HEK293T (cell line): ENCODE measurements at regions not wholly inside any gene's neighbourhood (a gene's known extent, or its start where the extent isn't known, plus 50 kb on each side); places are given as distances from the start of the nearest gene placed in this dataset.

Source experiments
- CTCF ChIA-PET: fragments of 350-600 bp; formaldehyde crosslinking; extraction: SDS; loops from one replicate; lab custom pipeline; 2021; ENCODE audit warnings: antibody characterized with exemption, inconsistent platforms; lab: Yijun Ruan, JAX
- POLR2A ChIA-PET: fragments of 350-600 bp; formaldehyde crosslinking; extraction: SDS; loops from one replicate; lab custom pipeline; 2020; ENCODE audit warnings: antibody characterized with exemption, inconsistent platforms; lab: Yijun Ruan, JAX
- DNase-seq: peaks from one replicate; pipeline ENCODE4 v3.0.0; 2012; ENCODE audit warnings: mixed read lengths; ENCODE audit errors: extremely low spot score
- ARNT ChIP-seq: fragments of 450-650 bp; IDR thresholded peaks from 2 replicates; pipeline ENCODE4 v1.6.1; 2017; ENCODE audit warnings: mild to moderate bottlenecking
- BHLHE40 ChIP-seq: fragments of 450-650 bp; IDR thresholded peaks from 2 replicates; pipeline ENCODE4 v1.6.1; 2016; ENCODE audit warnings: mild to moderate bottlenecking, moderate library complexity, borderline replicate concordance
- CTBP1 ChIP-seq: fragments of 450-650 bp; IDR thresholded peaks from 2 replicates; pipeline ENCODE4 v1.6.1; 2016; ENCODE audit warnings: borderline replicate concordance
- ELF4 ChIP-seq: fragments of 450-650 bp; IDR thresholded peaks from 2 replicates; pipeline ENCODE4 v1.6.1; 2017; ENCODE audit warnings: antibody characterized with exemption
- FOXA1 ChIP-seq: fragments of 450-650 bp; IDR thresholded peaks from 2 replicates; pipeline ENCODE4 v1.6.1; 2016; ENCODE audit warnings: mild to moderate bottlenecking
- FOXK2 ChIP-seq: fragments of 450-650 bp; IDR thresholded peaks from 2 replicates; pipeline ENCODE4 v1.6.1; 2016; ENCODE audit warnings: mild to moderate bottlenecking
- FOXM1 ChIP-seq: fragments of 450-650 bp; IDR thresholded peaks from 2 replicates; pipeline ENCODE4 v1.6.1; 2017; ENCODE audit warnings: mild to moderate bottlenecking, borderline replicate concordance
- HDGF ChIP-seq: fragments of 450-650 bp; IDR thresholded peaks from 2 replicates; pipeline ENCODE4 v1.6.1; 2017; ENCODE audit warnings: antibody characterized with exemption, borderline replicate concordance
- L3MBTL2 ChIP-seq: fragments of 450-650 bp; conservative IDR thresholded peaks from 2 replicates; pipeline ENCODE4 v1.6.1; 2016; ENCODE audit warnings: mild to moderate bottlenecking
- LEF1 ChIP-seq: fragments of 450-650 bp; IDR thresholded peaks from 2 replicates; pipeline ENCODE4 v1.6.1; 2017; ENCODE audit warnings: mild to moderate bottlenecking, borderline replicate concordance
- NFRKB ChIP-seq: fragments of 450-650 bp; IDR thresholded peaks from 2 replicates; pipeline ENCODE4 v1.6.1; 2016; ENCODE audit warnings: mild to moderate bottlenecking, moderate library complexity
- SP1 ChIP-seq: fragments of 450-650 bp; IDR thresholded peaks from 2 replicates; pipeline ENCODE4 v1.6.1; 2017
- SUZ12 ChIP-seq: fragments of 450-650 bp; IDR thresholded peaks from 2 replicates; pipeline ENCODE4 v1.6.1; 2016; ENCODE audit warnings: mild to moderate bottlenecking
- TARDBP ChIP-seq: fragments of 450-650 bp; IDR thresholded peaks from 2 replicates; pipeline ENCODE4 v1.6.1; 2016
- ZNF384 ChIP-seq: fragments of 450-650 bp; IDR thresholded peaks from 2 replicates; pipeline ENCODE4 v1.6.1; 2016
- TF ChIP-seq, protein P1 (sequence below): fragments of 450-650 bp; IDR thresholded peaks from 2 replicates; pipeline ENCODE4 v1.6.1; 2016

DNA sequence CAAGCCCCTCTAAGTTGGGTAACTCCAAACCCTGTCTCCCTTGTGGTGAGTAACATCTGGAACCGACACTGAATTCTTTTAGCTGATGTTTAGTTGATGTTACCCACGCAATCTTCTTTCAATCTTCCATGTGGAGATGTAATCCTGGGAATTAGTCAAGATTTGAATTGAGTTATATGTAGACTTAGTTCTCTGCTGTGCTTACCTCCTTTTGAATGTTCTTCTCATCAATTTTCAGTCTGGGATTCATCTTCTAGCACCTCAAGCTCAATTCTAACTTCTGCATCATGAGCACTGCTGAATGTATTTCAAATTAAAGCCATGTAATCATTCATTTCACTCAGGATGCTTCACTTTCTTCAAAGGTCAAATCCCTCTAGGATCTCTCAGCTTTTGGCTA lies 270.6 kb downstream of the FAM170A start:
- DNase-seq: no peak
- ChIA-PET POLR2A (no interaction called here), CTCF (no interaction called here)
- TF ChIP-seq L3MBTL2 (no peak), ARNT (no peak), SUZ12 (no peak), SP1 (no peak), NFRKB (no peak), BHLHE40 (no peak), FOXK2 (no peak), FOXM1 (no peak), HDGF (no peak), FOXA1 (no peak)
- TF ChIP-seq, protein P1, sequence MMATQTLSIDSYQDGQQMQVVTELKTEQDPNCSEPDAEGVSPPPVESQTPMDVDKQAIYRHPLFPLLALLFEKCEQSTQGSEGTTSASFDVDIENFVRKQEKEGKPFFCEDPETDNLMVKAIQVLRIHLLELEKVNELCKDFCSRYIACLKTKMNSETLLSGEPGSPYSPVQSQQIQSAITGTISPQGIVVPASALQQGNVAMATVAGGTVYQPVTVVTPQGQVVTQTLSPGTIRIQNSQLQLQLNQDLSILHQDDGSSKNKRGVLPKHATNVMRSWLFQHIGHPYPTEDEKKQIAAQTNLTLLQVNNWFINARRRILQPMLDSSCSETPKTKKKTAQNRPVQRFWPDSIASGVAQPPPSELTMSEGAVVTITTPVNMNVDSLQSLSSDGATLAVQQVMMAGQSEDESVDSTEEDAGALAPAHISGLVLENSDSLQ: no peak

DNA sequence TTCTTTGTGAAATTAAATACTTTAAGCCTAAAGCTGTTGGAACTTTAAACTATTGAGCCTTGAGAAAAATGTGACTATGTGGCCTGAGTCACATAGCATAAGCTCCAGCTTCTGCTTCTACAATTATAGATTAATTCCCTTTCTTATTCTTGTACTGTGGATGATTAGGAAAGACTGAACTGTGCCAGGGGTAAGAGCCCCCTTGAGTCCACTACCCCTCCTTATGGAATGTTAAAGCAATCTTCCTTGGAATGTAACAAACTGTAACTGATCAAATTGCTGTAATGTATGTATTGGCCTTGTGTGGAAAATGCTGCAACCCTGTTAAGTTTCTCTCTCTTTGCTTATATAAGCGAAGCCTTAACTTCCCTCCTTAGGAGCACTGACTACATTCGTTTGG lies 273.2 kb downstream of the FAM170A start:
- ChIA-PET CTCF (no interaction called here), POLR2A (no interaction called here)
- DNase-seq: no peak
- TF ChIP-seq L3MBTL2: no peak
- TF ChIP-seq SP1: no peak
- no peak for TF ChIP-seq FOXK2
- TF ChIP-seq ZNF384: no peak
- no peak for TF ChIP-seq ARNT
- TF ChIP-seq FOXA1: no peak
- TF ChIP-seq ELF4: no peak
- no peak for TF ChIP-seq LEF1
- TF ChIP-seq FOXM1: no peak
- TF ChIP-seq, protein P1: no peak
- TF ChIP-seq CTBP1: no peak
- no peak for TF ChIP-seq HDGF
- no peak for TF ChIP-seq BHLHE40
- no peak for TF ChIP-seq NFRKB
- no peak for TF ChIP-seq SUZ12
- TF ChIP-seq TARDBP: no peak

DNA sequence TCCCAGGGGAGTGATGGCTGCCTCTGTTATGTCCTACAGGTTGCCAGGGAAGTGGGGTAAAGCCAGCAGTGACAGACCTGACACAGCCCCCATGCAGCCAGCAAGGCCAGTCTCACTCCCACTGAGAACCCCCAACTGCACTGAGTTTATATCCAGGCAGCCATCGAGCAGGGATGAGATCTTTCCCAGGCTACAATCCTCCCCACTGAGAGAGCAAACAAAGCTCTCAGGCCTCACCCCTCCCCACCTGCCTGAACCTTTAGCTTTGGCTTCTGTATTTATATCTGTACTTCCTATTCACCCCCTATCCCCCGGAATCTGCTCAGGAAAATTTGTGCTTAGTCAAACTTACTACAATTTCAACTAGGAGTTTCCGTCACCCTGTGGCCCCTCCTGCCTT lies 284.1 kb downstream of the FAM170A start:
- POLR2A ChIA-PET: no interaction called here
- CTCF ChIA-PET: no interaction called here
- no peak for DNase-seq
- TF ChIP-seq FOXA1 (no peak), LEF1 (no peak)

DNA sequence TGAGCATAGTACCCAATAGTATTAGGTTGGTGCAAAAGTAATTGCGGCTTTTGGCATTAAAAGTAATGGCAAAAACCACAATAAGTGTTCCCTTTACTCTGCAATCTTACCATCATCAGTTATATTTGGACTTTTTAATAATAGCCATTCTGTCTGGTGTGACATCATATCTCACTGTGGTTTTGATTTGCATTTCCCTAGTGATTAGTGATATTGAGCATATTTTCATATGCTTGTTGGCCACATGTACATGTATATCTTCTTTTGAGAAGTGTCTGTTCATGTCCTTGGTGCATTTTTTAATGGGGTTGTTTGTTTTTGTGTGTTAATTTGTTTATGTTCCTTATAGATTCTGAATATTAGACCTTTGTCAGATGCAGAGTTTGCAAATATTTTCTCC lies 289.9 kb downstream of the FAM170A start:
- CTCF ChIA-PET: interaction anchor here (0.6 kb wide), 1 partner anchor 931 kb away, joined by 3 read pairs; no protein-coding TSS in a partner anchor
- POLR2A ChIA-PET: no interaction called here
- TF ChIP-seq ELF4 (peak; percentile 41; the same call in 1 of the 2 replicates), CTBP1 (no peak)
- DNase-seq: no peak

DNA sequence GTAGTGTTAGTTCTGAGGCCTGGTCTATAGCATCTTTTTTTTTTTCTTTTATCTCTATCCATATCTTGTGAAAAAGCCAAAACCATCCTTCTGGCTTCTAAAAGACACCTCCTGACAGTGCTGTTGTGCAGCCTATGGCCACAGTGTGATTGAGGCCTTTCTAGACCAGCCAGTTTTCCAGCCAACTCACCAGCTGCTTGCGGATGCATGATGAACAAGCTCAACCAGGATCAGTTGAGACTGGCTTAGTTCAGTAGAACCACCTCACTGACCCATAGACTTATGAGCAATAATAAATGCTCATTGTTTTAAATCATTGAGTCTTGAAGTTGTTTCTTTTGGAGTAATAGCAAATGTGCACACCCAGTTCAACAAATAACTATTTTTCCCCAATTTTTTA lies 296.9 kb downstream of the FAM170A start:
- POLR2A ChIA-PET: no interaction called here
- CTCF ChIA-PET: no interaction called here
- TF ChIP-seq SUZ12 (no peak), L3MBTL2 (no peak), NFRKB (no peak), TARDBP (no peak), BHLHE40 (no peak), SP1 (no peak), LEF1 (no peak), ARNT (no peak)
- TF ChIP-seq, protein P1: no peak
- DNase-seq: no peak

DNA sequence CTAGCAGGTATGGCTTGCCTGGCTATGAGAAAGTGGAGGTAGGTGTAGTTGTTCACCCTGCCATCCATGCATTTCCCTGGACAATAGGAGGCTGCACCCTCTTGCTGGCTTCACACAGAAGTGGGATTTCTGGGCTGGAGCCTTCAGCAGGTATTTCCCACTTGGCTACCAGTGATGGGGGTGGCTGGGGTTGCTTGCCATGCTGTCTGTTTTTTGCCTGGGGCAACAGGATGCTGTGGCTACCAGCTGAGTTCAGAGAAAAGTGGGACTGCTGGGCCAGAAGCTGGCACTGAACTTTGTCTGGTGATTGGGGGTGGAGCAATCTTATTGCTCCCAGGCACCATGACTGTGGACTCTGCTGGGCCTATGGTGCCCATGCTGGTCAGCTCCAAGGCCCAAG lies 299.6 kb downstream of the FAM170A start:
- TF ChIP-seq FOXA1 (no peak), LEF1 (no peak), FOXK2 (no peak), BHLHE40 (no peak), L3MBTL2 (no peak), SP1 (no peak), ZNF384 (no peak), SUZ12 (no peak), CTBP1 (no peak), ARNT (no peak), ELF4 (no peak), FOXM1 (no peak), TARDBP (no peak), HDGF (no peak), NFRKB (no peak)
- TF ChIP-seq, protein P1: no peak
- CTCF ChIA-PET: no interaction called here
- POLR2A ChIA-PET: no interaction called here
- no peak for DNase-seq
